Hippocampal formation (tissue), 2 donors: ENCODE measurements at regions not wholly inside any gene's neighbourhood (a gene's known extent, or its start where the extent isn't known, plus 50 kb on each side); places are given as distances from the start of the nearest gene placed in this dataset.

Experiments
- DNase-seq, 2 donors: peaks; one replicate each; lab custom pipeline; 2025; lab: John Stamatoyannopoulos, UW

- DNase-seq: no peak
These were observed 92.5 kb upstream of the NCK2 start for GRCh38 chr2:105652014-105652796.

- no peak for DNase-seq
These were observed 95.2 kb upstream of the NCK2 start for GRCh38 chr2:105649534-105649933.

- DNase-seq: no peak
These were observed 97.0 kb upstream of the NCK2 start for GRCh38 chr2:105647731-105648130.

- no peak for DNase-seq
These were observed 98.0 kb upstream of the NCK2 start for GRCh38 chr2:105646774-105647076.

GRCh38 chr2:105645938-105646773 lies 98.6 kb upstream of the NCK2 start:
- peak in 1 of 2 donors; percentile 32 for DNase-seq

- no peak for DNase-seq
These were observed 99.4 kb upstream of the NCK2 start for GRCh38 chr2:105645031-105645937.

- DNase-seq: no peak
These were observed 100.3 kb upstream of the NCK2 start for GRCh38 chr2:105644174-105644980.

GRCh38 chr2:105643405-105644173 lies 101.1 kb upstream of the NCK2 start:
- no peak for DNase-seq

GRCh38 chr2:105641389-105641811 lies 103.3 kb upstream of the NCK2 start:
- DNase-seq: peak; percentile 83 to 84

GRCh38 chr2:105640246-105640645 lies 104.5 kb upstream of the NCK2 start:
- no peak for DNase-seq

- no peak for DNase-seq
These were observed 108.5 kb upstream of the NCK2 start for GRCh38 chr2:105636109-105636740.

GRCh38 chr2:105635564-105635963 lies 109.1 kb upstream of the NCK2 start:
- DNase-seq: no peak

GRCh38 chr2:105634198-105634597 lies 110.5 kb upstream of the NCK2 start:
- DNase-seq: no peak

- no peak for DNase-seq
These were observed 112.8 kb upstream of the NCK2 start for GRCh38 chr2:105631922-105632321.

- DNase-seq: no peak
These were observed 113.7 kb upstream of the NCK2 start for GRCh38 chr2:105631011-105631410.

GRCh38 chr2:105629634-105630033 lies 115.1 kb upstream of the NCK2 start:
- DNase-seq: no peak

GRCh38 chr2:105627534-105627933 lies 117.2 kb upstream of the NCK2 start:
- DNase-seq: peak in 1 of 2 donors; percentile 69

GRCh38 chr2:105626966-105627340 lies 117.8 kb upstream of the NCK2 start:
- DNase-seq: no peak

GRCh38 chr2:105626212-105626965 lies 118.3 kb upstream of the NCK2 start:
- no peak for DNase-seq
